GM23338 (cell line): ENCODE measurements at regions not wholly inside any gene's neighbourhood (a gene's known extent, or its start where the extent isn't known, plus 50 kb on each side); places are given as distances from the start of the nearest gene placed in this dataset.

ENCODE experiments used
- ATAC-seq: fragments of 200-7000 bp; cut with Tn5 transposase; 3 replicates; pipeline ENCODE4 v1.9.1; 2020
- DNase-seq: peaks from one replicate; pipeline ENCODE4 v3.0.0-alpha.2; 2015; ENCODE audit warnings: low spot score
- H2AFZ ChIP-seq: fragments of 200-600 bp; sonication (generic); 2 replicates; pipeline ENCODE4 v1.8.0; 2016; ENCODE audit warnings: antibody characterized with exemption, mild to moderate bottlenecking, moderate library complexity
- H3F3A ChIP-seq: fragments of 200-600 bp; sonication (generic); replicated peaks from 2 replicates; pipeline ENCODE4 v1.8.0; 2017; ENCODE audit warnings: antibody characterized with exemption, mixed run types, low read depth
- H3K27ac ChIP-seq: fragments of 200-600 bp; sonication (generic); 2 replicates; pipeline ENCODE4 v1.6.1; 2016; ENCODE audit warnings: low read depth
- H3K27me3 ChIP-seq: fragments of 200-600 bp; sonication (generic); 2 replicates; pipeline ENCODE4 v1.8.0; 2016; ENCODE audit warnings: mild to moderate bottlenecking, mixed run types, moderate library complexity; ENCODE audit not compliant: insufficient read depth
- H3K36me3 ChIP-seq: fragments of 200-600 bp; sonication (generic); 2 replicates; pipeline ENCODE4 v1.8.0; 2016; ENCODE audit warnings: mild to moderate bottlenecking; ENCODE audit not compliant: insufficient read depth
- H3K4me1 ChIP-seq: fragments of 200-600 bp; sonication (generic); 2 replicates; pipeline ENCODE4 v1.8.0; 2016; ENCODE audit warnings: mild to moderate bottlenecking, moderate library complexity; ENCODE audit not compliant: insufficient read depth
- H3K4me2 ChIP-seq: fragments of 200-600 bp; sonication (generic); 2 replicates; pipeline ENCODE4 v1.7.1; 2017; ENCODE audit warnings: mixed run types
- H3K4me3 ChIP-seq: fragments of 200-600 bp; sonication (generic); 2 replicates; pipeline ENCODE4 v1.6.1; 2016; ENCODE audit warnings: mixed run types
- H3K79me2 ChIP-seq: fragments of 200-600 bp; sonication (generic); replicated peaks from 2 replicates; pipeline ENCODE4 v1.8.0; 2017; ENCODE audit warnings: mild to moderate bottlenecking; ENCODE audit not compliant: insufficient read depth
- H3K9me2 ChIP-seq: fragments of 200-600 bp; sonication (generic); 2 replicates; pipeline ENCODE4 v1.8.0; 2017; ENCODE audit not compliant: insufficient read depth
- H4K20me1 ChIP-seq: fragments of 200-600 bp; sonication (generic); replicated peaks from 2 replicates; pipeline ENCODE4 v1.8.0; 2017; ENCODE audit warnings: mild to moderate bottlenecking; ENCODE audit not compliant: insufficient read depth
- H3K27ac Mint-ChIP-seq: 2 replicates; pipeline ENCODE4 v1.8.0; 2020; ENCODE audit warnings: inconsistent platforms, mild to moderate bottlenecking, moderate library complexity, mixed read lengths
- H3K27me3 Mint-ChIP-seq: 3 replicates; pipeline ENCODE4 v1.8.0; 2022; ENCODE audit warnings: low read depth, mild to moderate bottlenecking, moderate library complexity, mixed read lengths, inconsistent platforms; ENCODE audit not compliant: insufficient read depth, poor library complexity
- H3K36me3 Mint-ChIP-seq: 3 replicates; pipeline ENCODE4 v1.8.0; 2021; ENCODE audit warnings: low read depth, mild to moderate bottlenecking, inconsistent platforms, moderate library complexity, mixed read lengths
- H3K4me1 Mint-ChIP-seq: 3 replicates; pipeline ENCODE4 v1.8.0; 2020; ENCODE audit warnings: mild to moderate bottlenecking, inconsistent platforms, mixed read lengths
- H3K4me3 Mint-ChIP-seq: 3 replicates; pipeline ENCODE4 v1.8.0; 2021; ENCODE audit warnings: moderate library complexity, mild to moderate bottlenecking, inconsistent platforms, mixed read lengths
- H3K9me3 Mint-ChIP-seq: 3 replicates; pipeline ENCODE4 v1.8.0; 2020; ENCODE audit warnings: moderate library complexity, mild to moderate bottlenecking, inconsistent platforms, mixed read lengths
- CREB1 ChIP-seq: fragments of 250-450 bp; sonication (Bioruptor Pico); IDR thresholded peaks from 2 replicates; pipeline ENCODE4 v1.5.0; 2020; ENCODE audit warnings: low read depth, mild to moderate bottlenecking, moderate library complexity
- CTCF ChIP-seq, 2 experiments: fragments of 200-600 bp in 1 of 2; sonication (generic) in 1 of 2; conservative IDR thresholded peaks; 2 replicates each; pipeline versions ENCODE4 v1.5.1 to v1.6.1; 2016 to 2017; ENCODE audit warnings: antibody characterized with exemption in 2 of 2, low read depth in 2 of 2, mild to moderate bottlenecking in 2 of 2, moderate library complexity in 1 of 2
- EZH2 ChIP-seq: fragments of 200-600 bp; sonication (generic); IDR thresholded peaks from one replicate; pipeline ENCODE4 v1.8.0; 2017; ENCODE audit warnings: antibody characterized with exemption, mild to moderate bottlenecking, low read depth; ENCODE audit not compliant: unreplicated experiment
- EZH2phosphoT487 ChIP-seq: fragments of 200-600 bp; sonication (generic); IDR thresholded peaks from one replicate; pipeline ENCODE4 v1.8.1; 2018; ENCODE audit warnings: antibody characterized with exemption; ENCODE audit not compliant: unreplicated experiment
- JUNB ChIP-seq: IDR thresholded peaks from one replicate; pipeline ENCODE4 v1.6.1; 2016; ENCODE audit warnings: antibody characterized with exemption; ENCODE audit not compliant: unreplicated experiment
- NANOG ChIP-seq: IDR thresholded peaks from 2 replicates; pipeline ENCODE4 v1.6.1; 2016; ENCODE audit warnings: antibody characterized with exemption, borderline replicate concordance
- POLR2AphosphoS5 ChIP-seq: IDR thresholded peaks from 2 replicates; pipeline ENCODE4 v1.6.1; 2016; ENCODE audit warnings: antibody characterized with exemption, low read depth
- STAT1 ChIP-seq: IDR thresholded peaks from one replicate; pipeline ENCODE4 v1.6.1; 2016; ENCODE audit warnings: antibody characterized with exemption; ENCODE audit not compliant: unreplicated experiment
- ZNF114 ChIP-seq: fragments of 250-450 bp; sonication (Bioruptor Pico); IDR thresholded peaks from 2 replicates; pipeline ENCODE4 v1.5.0; 2020; ENCODE audit warnings: mild to moderate bottlenecking, moderate library complexity
- ZNF331 ChIP-seq: fragments of 250-450 bp; sonication (Bioruptor Pico); IDR thresholded peaks from 2 replicates; pipeline ENCODE4 v1.5.0; 2020; ENCODE audit warnings: low read depth, mild to moderate bottlenecking, moderate library complexity
- ZNF462 ChIP-seq: fragments of 250-450 bp; sonication (Bioruptor Pico); IDR thresholded peaks from 2 replicates; pipeline ENCODE4 v1.5.0; 2020; ENCODE audit warnings: mild to moderate bottlenecking, moderate library complexity
- TF ChIP-seq, protein P1 (sequence below): IDR thresholded peaks from 2 replicates; pipeline ENCODE4 v1.6.1; 2016; ENCODE audit warnings: antibody characterized with exemption
- TF ChIP-seq, protein P2 (sequence below): IDR thresholded peaks from one replicate; pipeline ENCODE4 v1.6.1; 2018; ENCODE audit warnings: antibody characterized with exemption; ENCODE audit not compliant: unreplicated experiment

DNA sequence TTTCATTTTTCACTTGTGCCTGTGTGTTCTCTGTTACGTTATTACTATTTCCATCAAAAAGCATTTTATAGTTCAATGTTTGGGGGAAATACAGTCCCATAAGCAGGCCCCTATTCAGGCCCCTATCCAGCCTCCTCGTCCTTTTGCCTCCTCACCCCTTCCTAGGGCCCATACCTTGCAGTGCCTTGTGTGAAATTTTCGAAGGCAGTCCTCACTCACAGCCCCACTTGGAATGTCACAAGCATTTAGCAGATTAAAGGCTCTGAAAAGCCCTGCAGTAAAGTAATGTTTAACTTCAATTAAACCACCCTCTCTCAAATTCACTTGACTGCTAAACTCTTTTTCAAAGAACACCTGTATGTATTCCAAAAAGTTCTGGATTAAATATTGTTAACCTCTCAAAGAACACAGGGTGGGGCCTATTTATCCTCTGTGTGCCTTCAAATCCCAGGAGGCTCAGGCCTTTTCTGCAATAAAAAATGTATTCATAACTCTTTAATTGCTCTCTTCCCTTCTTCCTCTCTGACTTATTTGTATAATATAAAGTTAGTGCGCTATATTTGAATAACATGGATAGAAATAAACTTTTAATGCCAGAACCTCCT is 202.5 kb downstream of the FOXA2 start:
- H3K27me3 Mint-ChIP-seq, result peaks cover 4% of the 10 kb centered on the region
- no peaks in the 10 kb centered on the region for H3K36me3 Mint-ChIP-seq
- DNase-seq (no peak), ATAC-seq (no peak)
- H4K20me1 ChIP-seq, result no peaks in the 10 kb centered on the region
- TF ChIP-seq EZH2 (no peak), NANOG (no peak), JUNB (no peak), POLR2AphosphoS5 (no peak), STAT1 (no peak), ZNF462 (CRISPR knock-in tag) (no peak), EZH2phosphoT487 (no peak), CTCF (conservative IDR thresholded peaks at IDR 0.05; ENCODE audit: low read depth in 2 of 2) (no peak), ZNF331 (CRISPR knock-in tag) (no peak), CREB1 (no peak), ZNF114 (no peak)
- TF ChIP-seq, protein P1, sequence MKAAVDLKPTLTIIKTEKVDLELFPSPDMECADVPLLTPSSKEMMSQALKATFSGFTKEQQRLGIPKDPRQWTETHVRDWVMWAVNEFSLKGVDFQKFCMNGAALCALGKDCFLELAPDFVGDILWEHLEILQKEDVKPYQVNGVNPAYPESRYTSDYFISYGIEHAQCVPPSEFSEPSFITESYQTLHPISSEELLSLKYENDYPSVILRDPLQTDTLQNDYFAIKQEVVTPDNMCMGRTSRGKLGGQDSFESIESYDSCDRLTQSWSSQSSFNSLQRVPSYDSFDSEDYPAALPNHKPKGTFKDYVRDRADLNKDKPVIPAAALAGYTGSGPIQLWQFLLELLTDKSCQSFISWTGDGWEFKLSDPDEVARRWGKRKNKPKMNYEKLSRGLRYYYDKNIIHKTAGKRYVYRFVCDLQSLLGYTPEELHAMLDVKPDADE, result no peak
- TF ChIP-seq, protein P2, sequence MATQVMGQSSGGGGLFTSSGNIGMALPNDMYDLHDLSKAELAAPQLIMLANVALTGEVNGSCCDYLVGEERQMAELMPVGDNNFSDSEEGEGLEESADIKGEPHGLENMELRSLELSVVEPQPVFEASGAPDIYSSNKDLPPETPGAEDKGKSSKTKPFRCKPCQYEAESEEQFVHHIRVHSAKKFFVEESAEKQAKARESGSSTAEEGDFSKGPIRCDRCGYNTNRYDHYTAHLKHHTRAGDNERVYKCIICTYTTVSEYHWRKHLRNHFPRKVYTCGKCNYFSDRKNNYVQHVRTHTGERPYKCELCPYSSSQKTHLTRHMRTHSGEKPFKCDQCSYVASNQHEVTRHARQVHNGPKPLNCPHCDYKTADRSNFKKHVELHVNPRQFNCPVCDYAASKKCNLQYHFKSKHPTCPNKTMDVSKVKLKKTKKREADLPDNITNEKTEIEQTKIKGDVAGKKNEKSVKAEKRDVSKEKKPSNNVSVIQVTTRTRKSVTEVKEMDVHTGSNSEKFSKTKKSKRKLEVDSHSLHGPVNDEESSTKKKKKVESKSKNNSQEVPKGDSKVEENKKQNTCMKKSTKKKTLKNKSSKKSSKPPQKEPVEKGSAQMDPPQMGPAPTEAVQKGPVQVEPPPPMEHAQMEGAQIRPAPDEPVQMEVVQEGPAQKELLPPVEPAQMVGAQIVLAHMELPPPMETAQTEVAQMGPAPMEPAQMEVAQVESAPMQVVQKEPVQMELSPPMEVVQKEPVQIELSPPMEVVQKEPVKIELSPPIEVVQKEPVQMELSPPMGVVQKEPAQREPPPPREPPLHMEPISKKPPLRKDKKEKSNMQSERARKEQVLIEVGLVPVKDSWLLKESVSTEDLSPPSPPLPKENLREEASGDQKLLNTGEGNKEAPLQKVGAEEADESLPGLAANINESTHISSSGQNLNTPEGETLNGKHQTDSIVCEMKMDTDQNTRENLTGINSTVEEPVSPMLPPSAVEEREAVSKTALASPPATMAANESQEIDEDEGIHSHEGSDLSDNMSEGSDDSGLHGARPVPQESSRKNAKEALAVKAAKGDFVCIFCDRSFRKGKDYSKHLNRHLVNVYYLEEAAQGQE, result no peak
- no peaks in the 10 kb centered on the region for H3F3A ChIP-seq
- H3K9me3 Mint-ChIP-seq, result no peaks in the 10 kb centered on the region
- H3K4me1 Mint-ChIP-seq, result peaks cover 4% of the 10 kb centered on the region; the same call in 1 of the 3 replicates
- H3K27me3 ChIP-seq, result no peaks in the 10 kb centered on the region
- no peak overlapping the region for H3K27ac Mint-ChIP-seq
- H3K4me2 ChIP-seq, result no peak overlapping the region
- H3K36me3 ChIP-seq, result no peaks in the 10 kb centered on the region
- H3K9me2 ChIP-seq, result no peaks in the 10 kb centered on the region
- no peaks in the 10 kb centered on the region for H3K79me2 ChIP-seq
- H2AFZ ChIP-seq, result no peak overlapping the region
- H3K4me1 ChIP-seq, result no peaks in the 10 kb centered on the region
- H3K27ac ChIP-seq, result no peak overlapping the region
- no peak overlapping the region for H3K4me3 Mint-ChIP-seq
- no peak overlapping the region for H3K4me3 ChIP-seq
